Astrocyte of the cerebellum (primary cell): ENCODE measurements at regions not wholly inside any gene's neighbourhood (a gene's known extent, or its start where the extent isn't known, plus 50 kb on each side); places are given as distances from the start of the nearest gene placed in this dataset.

Source experiments
- DNase-seq: peaks from one replicate; pipeline ENCODE4 v3.0.0-alpha.2; 2011; ENCODE audit warnings: low read depth
- H3K4me3 ChIP-seq: 2 replicates; pipeline ENCODE4 v1.5.1; 2011; ENCODE audit warnings: mild to moderate bottlenecking, low read depth, low read length, moderate library complexity
- CTCF ChIP-seq: IDR thresholded peaks from 2 replicates; pipeline ENCODE4 v1.5.1; 2012; ENCODE audit warnings: low read length, low read depth, moderate library complexity, mild to moderate bottlenecking; ENCODE audit errors: missing control alignments
- in situ Hi-C: cut with HindIII; loops from 2 replicates; pipeline ENCODE4 v1.10.0; 2017; ENCODE audit warnings: low sequenced_read_pairs

GRCh38 chr4:31290836-31291235 is 570.7 kb downstream of the PCDH7 start:
- H3K4me3 ChIP-seq, result no peak overlapping the region

GRCh38 chr4:31291238-31291637 is 571.1 kb downstream of the PCDH7 start:
- no peak for TF ChIP-seq CTCF
- no peak for DNase-seq
- in situ Hi-C loops, result no loop called here
- H3K4me3 ChIP-seq, result no peak overlapping the region

More at GRCh38 chr4:31290836-31291235, 570.7 kb downstream of the PCDH7 start:
- DNase-seq, result no peak
- in situ Hi-C loops, result no loop called here
- no peak for TF ChIP-seq CTCF

DNA sequence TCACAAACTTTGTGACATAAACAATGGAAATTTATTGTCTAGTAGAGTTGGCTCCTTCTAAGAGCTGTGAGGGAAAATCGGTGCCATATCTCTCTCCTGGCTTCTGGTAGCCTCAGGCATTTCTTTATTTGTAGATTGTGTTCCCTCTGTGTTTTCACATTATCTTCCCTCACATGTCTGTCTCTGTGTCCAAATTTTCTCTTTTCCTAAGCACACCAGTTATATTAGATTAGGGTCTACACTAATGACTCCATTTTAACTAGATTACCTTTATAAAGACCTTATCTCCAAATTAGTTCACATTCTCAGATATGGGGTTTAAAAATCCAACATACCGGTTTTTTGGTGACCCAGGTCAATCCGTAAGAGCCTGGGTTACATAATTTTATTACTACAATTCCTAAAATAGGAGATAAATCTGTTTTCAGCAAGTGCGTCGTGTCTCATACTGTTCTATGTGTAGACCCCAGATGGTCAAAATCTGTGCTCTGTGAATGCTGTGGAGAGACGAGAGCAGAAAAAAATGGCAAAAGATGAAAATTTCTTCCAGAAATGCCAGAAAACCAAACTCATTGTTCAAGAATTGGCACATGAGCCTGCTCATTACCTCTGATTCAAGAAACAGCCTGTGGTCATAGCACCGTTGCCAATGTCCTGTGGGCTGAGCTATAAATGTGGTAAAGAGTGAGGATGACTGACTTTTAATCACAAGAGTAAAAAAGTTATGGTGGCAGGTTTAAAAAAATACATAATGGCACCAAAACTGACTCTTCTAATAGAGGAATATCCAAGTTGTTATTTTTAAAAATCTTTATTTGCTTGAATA is 574.7 kb downstream of the PCDH7 start:
- peak; percentile 85 for DNase-seq
- H3K4me3 ChIP-seq, result no peak overlapping the region
- in situ Hi-C loops, result no loop called here
- TF ChIP-seq CTCF, result no peak

GRCh38 chr4:31298737-31299136 is 578.6 kb downstream of the PCDH7 start:
- TF ChIP-seq CTCF, result no peak

DNA sequence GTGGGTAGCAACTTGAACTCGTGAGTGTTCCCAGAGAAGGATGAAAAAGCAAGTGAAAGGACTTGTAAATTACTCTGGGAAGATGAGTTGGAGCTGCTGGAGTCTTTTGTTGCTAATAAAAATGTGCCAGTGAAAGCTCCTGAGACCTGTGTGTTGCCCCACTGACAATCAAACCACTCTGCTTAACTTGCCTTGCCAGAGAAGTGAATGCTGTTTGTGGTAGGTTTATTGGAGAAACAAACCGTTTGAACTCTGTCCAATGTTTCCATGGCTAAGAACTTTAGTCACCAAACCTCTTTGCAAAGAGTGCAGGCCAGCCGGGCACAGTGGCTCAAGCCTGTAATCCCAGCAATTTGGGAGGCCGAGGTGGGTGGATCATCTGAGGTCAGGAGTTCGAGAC is 586.9 kb downstream of the PCDH7 start:
- in situ Hi-C loops, result no loop called here
- TF ChIP-seq CTCF, result no peak
- DNase-seq, result no peak
- H3K4me3 ChIP-seq, result no peak overlapping the region

More at GRCh38 chr4:31298737-31299136, 578.6 kb downstream of the PCDH7 start:
- DNase-seq, result no peak
- in situ Hi-C loops, result no loop called here
- H3K4me3 ChIP-seq, result no peak overlapping the region

DNA sequence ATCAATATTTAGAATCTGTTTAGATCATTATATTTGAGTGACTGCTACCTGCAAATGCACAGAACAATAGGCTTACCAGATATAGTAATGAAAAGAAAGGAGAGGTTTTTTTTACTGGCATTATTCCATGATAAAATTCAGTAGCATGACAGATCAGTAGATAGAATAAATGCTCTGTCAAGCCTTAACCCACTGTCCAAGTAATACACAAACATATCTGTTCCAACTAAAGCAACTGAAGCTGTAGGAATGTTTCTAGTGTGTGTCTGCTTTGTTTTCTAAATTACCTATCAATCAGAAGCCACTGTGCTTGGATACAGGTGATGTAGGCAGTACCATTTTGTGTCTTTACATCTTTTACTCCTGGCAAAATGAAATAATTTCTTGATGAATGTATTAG is 604.6 kb downstream of the PCDH7 start:
- no peak for DNase-seq
- in situ Hi-C loops, result no loop called here
- no peak for TF ChIP-seq CTCF
- H3K4me3 ChIP-seq, result no peak overlapping the region
